Skeletal muscle satellite cell (primary cell): ENCODE measurements at regions not wholly inside any gene's neighbourhood (a gene's known extent, or its start where the extent isn't known, plus 50 kb on each side); places are given as distances from the start of the nearest gene placed in this dataset.

Experiments
- H3K27me3 ChIP-seq: 2 replicates; pipeline ENCODE4 v1.7.0; 2013; ENCODE audit warnings: low read length; ENCODE audit not compliant: control insufficient read depth, insufficient read depth
- H3K36me3 ChIP-seq: 2 replicates; pipeline ENCODE4 v1.7.0; 2013; ENCODE audit warnings: mild to moderate bottlenecking, control low read depth, low read length; ENCODE audit not compliant: insufficient read depth
- H3K4me1 ChIP-seq: 2 replicates; pipeline ENCODE4 v1.7.0; 2013; ENCODE audit warnings: low read length; ENCODE audit not compliant: control insufficient read depth, insufficient read depth
- H3K4me2 ChIP-seq: 2 replicates; pipeline ENCODE4 v1.7.0; 2013; ENCODE audit warnings: mild to moderate bottlenecking, low read length
- H3K4me3 ChIP-seq: 2 replicates; pipeline ENCODE4 v1.7.0; 2013; ENCODE audit warnings: low read length
- H3K9ac ChIP-seq: 2 replicates; pipeline ENCODE4 v1.7.0; 2013; ENCODE audit warnings: mild to moderate bottlenecking, low read depth, low read length, moderate library complexity
- H3K9me3 ChIP-seq: replicated peaks from 2 replicates; pipeline ENCODE4 v1.7.0; 2013; ENCODE audit warnings: mild to moderate bottlenecking, control low read depth, low read length

DNA sequence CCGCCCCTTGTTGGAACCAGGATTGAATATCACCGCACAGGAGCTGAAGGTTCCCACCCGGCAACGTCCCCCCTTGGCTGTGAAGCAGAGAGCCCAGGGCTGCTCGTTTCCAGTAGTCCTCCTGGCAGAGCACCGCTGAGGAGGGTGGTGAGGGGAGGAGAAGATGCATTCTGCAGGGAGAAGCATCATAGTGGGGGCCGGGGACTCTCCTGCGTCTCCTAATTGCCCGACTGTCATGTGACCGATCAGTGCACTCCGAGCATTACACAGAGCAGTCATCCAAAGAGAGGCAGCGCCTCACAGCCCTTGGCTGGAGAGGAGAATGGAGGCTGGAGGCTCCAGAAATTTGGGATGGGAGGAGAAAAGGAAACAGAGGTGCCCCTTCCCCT, 85.0 kb upstream of the SEPTIN5 start:
- Histone ChIP-seq H3K9ac (no peak overlapping the region), H3K27me3 (peaks cover 22% of the 10 kb centered on the region), H3K4me2 (no peak overlapping the region)

DNA sequence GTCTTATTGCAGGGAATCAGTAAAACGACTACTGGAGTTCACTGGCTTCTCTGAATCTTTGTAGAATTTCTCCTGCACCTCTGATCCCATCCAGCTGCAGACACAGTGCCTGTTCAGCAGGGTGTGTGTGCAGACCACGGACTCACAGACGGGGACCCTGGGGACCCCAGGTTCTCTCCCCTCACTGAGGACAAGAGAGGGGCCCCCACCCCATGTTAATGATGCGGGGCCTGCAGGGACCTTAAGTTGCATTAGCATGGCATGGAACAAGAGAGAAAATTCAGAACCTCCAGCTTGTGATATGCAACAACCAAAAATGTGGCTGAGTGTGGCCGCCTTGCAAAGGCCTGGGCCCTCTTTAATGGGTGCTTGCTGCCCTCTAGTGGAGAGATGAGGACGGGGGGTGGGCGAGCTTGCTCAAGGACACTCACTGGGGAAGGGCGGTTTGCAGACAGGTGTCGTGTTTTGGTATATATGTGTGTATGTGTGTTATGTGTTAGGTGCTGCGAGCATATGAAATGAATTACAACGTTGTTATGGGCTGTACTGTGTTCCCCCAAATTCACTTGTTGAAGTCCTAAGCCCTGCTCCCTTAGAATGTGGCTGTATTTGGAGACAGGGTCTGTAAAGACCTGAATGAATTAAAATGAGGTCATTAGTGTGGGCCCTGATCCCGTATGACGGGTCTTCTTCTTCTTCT, 84.4 kb upstream of the SEPTIN5 start:
- H3K9ac ChIP-seq: no peak overlapping the region
- H3K27me3 ChIP-seq: peaks cover 22% of the 10 kb centered on the region
- H3K4me3 ChIP-seq: no peak overlapping the region
- H3K9me3 ChIP-seq: no peaks in the 10 kb centered on the region
- H3K36me3 ChIP-seq: no peaks in the 10 kb centered on the region
- H3K4me2 ChIP-seq: no peak overlapping the region
- H3K4me1 ChIP-seq: no peaks in the 10 kb centered on the region

More for the DNA sequence above, 85.0 kb upstream of the SEPTIN5 start:
- no peaks in the 10 kb centered on the region for H3K36me3 ChIP-seq
- H3K9me3 ChIP-seq: no peaks in the 10 kb centered on the region
- no peaks in the 10 kb centered on the region for H3K4me1 ChIP-seq
- H3K4me3 ChIP-seq: no peak overlapping the region

DNA sequence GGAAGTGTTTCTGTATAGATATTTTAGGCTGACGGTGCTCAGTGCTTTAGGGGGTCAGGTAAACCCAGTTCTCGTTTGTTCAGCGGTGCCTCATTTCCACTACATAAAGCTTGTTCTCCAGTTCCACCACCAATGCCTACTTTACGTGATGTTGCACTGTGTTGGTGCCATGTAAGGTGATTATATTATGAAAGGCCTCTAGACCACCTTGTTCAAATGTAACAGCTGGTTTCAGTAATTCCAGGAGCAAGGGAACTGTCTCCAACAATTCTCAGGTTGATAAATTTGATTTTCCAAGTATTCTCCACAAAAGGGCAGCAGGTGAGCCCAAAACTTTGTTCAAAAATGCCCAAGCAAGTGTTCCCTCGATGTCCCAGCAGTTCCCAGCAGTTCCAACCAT, 83.7 kb upstream of the SEPTIN5 start:
- no peak overlapping the region for H3K4me3 ChIP-seq
- H3K4me2 ChIP-seq: no peak overlapping the region
- H3K4me1 ChIP-seq: no peaks in the 10 kb centered on the region
- H3K9ac ChIP-seq: no peak overlapping the region
- H3K36me3 ChIP-seq: no peaks in the 10 kb centered on the region
- no peaks in the 10 kb centered on the region for H3K9me3 ChIP-seq
- peaks cover 20% of the 10 kb centered on the region for H3K27me3 ChIP-seq

DNA sequence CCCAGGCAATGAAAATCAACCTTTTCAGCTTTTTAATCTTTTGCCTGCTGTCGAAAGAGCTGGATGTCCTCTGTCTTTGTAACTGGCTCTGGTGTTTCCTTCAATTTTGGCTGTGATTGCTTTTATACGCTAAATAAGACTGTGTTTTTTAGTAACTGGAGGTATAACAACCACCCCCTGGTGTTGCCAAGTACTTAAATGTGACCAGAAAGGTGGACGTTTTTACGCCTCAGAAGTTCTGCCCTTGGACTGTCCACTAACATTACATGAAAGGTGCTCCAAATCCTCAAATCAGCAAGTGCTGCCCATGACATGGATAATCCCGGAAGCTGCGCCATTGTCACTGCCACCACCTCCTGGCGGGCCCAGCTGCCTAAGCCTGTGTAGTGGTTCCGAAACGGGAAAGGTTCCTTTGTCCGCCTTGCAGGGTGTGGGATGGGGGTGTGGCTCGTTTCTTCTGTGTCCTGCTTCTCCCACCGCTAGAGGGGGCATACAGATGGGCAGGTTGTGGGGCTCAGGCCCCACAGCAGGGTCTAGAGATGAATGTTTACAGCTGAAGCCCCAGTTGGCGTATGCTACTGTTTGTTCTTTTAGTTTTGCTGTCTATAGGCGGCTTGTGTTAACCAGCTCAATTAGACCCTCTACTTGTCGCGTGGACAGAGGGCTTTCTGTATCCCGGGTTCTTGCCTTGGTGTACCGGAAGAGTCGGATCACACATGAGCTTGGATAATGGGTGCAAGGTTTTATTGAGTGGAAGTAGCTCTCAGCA, 82.2 kb upstream of the SEPTIN5 start:
- Histone ChIP-seq H3K9me3 (no peaks in the 10 kb centered on the region), H3K4me3 (no peak overlapping the region), H3K4me1 (no peaks in the 10 kb centered on the region), H3K27me3 (peaks cover 12% of the 10 kb centered on the region), H3K4me2 (peak overlapping the region; percentile 31), H3K9ac (no peak overlapping the region), H3K36me3 (no peaks in the 10 kb centered on the region)

DNA sequence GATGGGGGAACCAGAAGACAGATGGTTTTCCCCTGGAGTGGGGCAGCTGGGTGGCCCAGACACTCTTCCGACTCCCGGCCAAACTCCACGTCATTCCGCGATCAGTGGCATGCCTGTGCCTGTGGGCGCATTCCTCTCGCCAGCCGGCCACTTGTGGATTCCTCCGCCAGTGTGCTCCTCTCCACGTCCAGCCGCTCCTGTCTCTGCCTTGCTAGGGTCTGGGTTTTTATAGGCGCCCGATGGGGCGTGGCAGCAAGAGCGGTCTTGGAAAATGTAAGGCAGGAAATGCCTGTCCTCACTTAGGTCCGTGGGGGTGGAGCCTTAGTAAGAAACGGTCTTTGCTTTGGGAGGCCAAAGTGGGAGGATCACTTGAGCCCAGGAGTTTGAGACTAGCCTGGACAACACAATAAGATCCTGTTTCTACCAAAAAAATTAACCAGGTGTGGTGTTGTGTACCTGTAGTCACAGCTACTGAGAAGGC, 81.6 kb upstream of the SEPTIN5 start:
- H3K9me3 ChIP-seq: no peaks in the 10 kb centered on the region

DNA sequence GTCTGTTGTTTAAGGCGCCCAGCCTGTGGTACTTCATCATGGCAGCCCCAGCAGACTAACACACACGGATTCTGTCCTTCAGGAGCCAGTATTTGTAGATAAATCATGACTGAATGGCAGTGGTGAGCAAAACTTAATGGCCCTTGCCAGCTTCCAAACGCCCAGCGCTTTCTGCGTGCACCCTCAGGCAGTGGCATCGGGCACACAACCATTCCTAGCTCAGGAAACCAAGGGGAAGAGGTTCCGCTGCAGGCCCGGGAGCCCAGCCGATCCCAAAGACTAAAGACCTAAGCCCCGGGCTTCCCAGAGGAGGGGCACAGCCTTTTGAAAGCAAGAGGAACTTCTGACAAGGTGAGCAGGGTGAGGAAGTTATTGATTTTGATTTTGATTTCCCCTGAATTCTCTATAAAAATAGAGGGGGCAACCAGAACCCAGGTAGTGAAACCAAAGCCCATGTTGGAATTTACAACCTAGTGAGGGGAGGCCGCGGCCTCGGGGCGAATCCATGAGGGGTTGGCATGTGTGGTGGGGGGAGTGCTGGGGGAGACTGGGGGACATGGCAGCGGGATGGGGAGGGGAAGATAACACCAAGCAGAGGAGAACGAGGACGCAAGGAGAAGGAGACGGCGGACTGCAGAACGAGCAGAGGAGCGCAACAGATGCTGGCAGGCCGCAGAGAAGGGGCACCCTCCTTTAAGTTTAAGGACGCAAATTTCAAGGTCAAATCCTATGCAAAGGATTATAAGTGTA, 79.9 kb upstream of the SEPTIN5 start:
- Histone ChIP-seq H3K9me3 (no peaks in the 10 kb centered on the region), H3K4me2 (no peak overlapping the region), H3K36me3 (no peaks in the 10 kb centered on the region), H3K4me3 (no peak overlapping the region), H3K9ac (no peak overlapping the region), H3K27me3 (peaks cover 10% of the 10 kb centered on the region), H3K4me1 (no peaks in the 10 kb centered on the region)

More for the DNA sequence above, 81.6 kb upstream of the SEPTIN5 start:
- Histone ChIP-seq H3K36me3 (no peaks in the 10 kb centered on the region), H3K4me2 (peak overlapping the region; percentile 31), H3K4me3 (no peak overlapping the region), H3K27me3 (peaks cover 10% of the 10 kb centered on the region), H3K9ac (no peak overlapping the region), H3K4me1 (no peaks in the 10 kb centered on the region)

DNA sequence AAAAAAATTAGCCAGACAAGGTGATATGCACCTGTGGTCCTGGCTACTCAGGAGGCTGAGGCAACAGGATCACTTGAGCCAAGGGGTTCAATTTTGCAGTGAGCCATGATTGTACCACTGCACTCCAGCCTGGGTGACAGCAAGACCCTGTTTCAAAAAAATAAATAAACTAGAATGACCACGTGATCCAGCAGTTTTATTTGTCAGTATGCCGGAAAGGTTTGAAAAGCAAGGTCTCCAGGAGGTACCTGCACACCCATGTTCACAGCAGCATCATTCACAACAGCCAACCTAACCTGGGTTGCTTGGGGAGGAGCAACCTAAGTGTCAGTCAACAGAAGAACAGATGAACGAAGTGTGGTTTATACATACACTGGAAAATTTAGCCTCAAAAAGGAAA, 78.7 kb upstream of the SEPTIN5 start:
- Histone ChIP-seq H3K4me2 (no peak overlapping the region), H3K9me3 (no peaks in the 10 kb centered on the region), H3K9ac (no peak overlapping the region), H3K4me1 (no peaks in the 10 kb centered on the region), H3K36me3 (no peaks in the 10 kb centered on the region), H3K27me3 (peaks cover 16% of the 10 kb centered on the region), H3K4me3 (no peak overlapping the region)

DNA sequence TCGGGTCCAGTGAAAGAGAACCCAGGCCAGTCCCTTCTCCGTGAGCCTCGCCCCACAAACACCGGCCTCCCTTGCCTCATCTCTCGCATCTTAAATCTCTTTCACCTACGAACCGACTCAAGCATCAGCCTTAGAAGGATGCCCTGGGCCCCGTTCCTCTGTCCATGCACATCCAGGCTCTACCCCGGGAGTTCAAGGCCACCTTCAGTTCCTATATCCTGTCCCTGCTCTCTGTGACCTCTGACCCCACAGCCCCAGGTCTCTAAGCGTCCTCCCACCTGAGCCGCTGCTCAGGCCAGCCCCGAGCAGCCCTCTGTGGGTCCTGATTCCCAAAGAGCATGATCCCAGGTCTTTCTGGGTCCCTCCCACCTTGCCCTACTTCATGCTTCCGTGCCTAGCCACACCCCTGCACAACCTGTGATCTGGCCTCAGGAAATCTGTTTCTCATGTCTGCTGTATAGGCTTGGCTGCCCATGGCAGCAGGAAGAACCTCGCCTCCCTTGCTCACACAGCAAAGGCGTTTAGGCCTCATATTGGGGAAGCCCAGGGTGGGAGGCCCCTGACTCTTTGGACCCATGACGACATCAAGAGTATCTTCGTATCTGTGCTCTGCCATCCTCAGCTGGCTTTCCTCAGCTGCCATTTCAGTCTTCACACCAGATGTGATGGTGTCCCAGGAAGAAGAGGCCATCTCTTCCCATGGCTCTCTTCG, 77.5 kb upstream of the SEPTIN5 start:
- Histone ChIP-seq H3K27me3 (peaks cover 24% of the 10 kb centered on the region), H3K4me1 (no peaks in the 10 kb centered on the region), H3K9me3 (no peaks in the 10 kb centered on the region), H3K4me2 (no peak overlapping the region), H3K36me3 (no peaks in the 10 kb centered on the region), H3K9ac (no peak overlapping the region), H3K4me3 (no peak overlapping the region)

DNA sequence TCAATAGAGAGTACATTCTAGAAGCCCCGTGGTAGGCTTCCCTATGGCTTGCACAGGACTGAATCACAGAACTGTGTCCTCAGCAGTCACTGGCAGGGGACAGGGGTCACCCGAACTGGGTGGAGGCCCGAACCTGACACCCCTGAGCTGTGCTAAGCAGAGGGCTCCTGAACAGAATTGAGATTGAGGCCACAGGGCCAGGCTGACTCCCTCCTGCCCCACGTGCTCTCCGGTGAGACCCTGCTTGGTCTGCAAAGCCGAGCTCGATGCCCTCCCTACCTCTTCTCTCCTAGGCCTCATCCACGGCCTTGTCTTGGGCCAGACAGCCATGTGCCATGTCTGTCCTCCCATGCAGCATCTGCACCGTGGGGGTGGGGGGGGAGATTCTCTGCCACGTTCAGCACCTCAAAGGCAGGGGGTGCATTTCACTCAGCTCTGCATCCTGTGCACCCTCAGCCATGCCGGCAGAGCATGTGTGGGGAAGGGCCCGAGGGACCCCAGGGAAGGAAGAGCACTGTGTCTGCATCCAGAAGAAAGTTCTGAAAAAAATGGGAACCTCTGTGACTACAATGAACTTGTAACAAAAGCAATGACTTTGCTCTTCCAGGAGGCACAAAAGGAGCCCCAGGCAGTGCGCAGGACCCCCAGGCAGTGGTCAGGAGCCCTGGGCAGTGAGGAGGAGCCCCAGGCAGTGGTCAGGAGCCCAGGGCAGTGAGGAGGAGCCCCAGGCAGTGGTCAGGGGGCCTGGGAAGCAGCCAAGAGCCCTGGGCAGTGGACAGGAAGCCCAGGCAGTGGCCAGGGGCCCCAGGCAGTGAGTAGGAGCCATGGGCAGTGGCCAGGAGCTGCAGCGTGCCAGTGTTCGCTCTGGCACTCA, 76.7 kb upstream of the SEPTIN5 start:
- Histone ChIP-seq H3K9ac (no peak overlapping the region), H3K4me1 (no peaks in the 10 kb centered on the region), H3K9me3 (no peaks in the 10 kb centered on the region), H3K4me3 (no peak overlapping the region), H3K4me2 (no peak overlapping the region), H3K36me3 (no peaks in the 10 kb centered on the region), H3K27me3 (peaks cover 25% of the 10 kb centered on the region)

DNA sequence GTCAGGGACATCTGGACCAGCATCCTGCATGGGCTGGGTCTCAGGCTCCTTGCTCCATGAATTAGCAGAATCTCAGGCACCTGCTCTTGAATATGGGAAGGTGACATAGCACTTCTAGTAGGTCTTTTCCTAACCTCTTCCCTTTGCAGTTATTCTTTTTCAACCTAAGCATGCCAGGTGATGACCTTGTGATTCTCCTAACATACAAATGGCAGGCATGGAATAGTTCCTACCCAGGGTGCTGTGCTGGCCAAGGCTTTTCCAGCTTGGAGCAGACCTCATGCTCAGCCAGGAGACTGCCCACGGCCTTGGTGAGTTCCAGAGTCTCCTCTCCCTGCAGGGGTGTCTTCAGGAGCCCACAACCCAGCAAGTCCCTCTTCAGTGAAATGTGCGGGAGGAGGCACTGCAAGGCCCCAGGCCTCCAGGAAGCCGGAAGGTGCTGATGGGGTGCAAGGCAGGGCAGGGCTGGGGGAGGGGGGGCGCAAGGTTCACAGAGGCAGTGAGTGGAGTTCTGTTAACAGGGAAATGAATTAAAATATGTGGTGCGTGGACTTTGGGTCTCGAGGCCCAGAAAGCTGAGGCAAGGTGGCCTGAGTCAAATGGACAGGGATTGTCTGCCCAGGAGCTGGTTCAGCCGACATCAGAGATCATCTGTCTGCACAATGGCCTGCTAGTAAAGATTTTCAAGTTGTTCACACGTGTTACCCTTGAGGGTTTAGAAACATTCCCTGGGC, 75.9 kb upstream of the SEPTIN5 start:
- no peaks in the 10 kb centered on the region for H3K9me3 ChIP-seq

More for the DNA sequence above, 75.9 kb upstream of the SEPTIN5 start:
- H3K9ac ChIP-seq: no peak overlapping the region
- no peaks in the 10 kb centered on the region for H3K36me3 ChIP-seq
- peaks cover 27% of the 10 kb centered on the region for H3K27me3 ChIP-seq
- no peaks in the 10 kb centered on the region for H3K4me1 ChIP-seq
- H3K4me3 ChIP-seq: no peak overlapping the region
- H3K4me2 ChIP-seq: no peak overlapping the region
